ENCODE measurements at regions not wholly inside any gene's neighbourhood (a gene's known extent, or its start where the extent isn't known, plus 50 kb on each side); places are given as distances from the start of the nearest gene placed in this dataset.

GRCh38 chr3:104723000-104723399, 643.7 kb upstream of the ALCAM start:
- CTCF ChIA-PET = interaction anchor here (0.7 kb wide), 1 partner anchor 119 kb away, joined by 3 read pairs; no protein-coding TSS in a partner anchor
- H3K27ac ChIP-seq = no peak overlapping the region
- POLR2A ChIA-PET (ENCODE audit: low non-redundant PET) = no interaction called here
- no peak for TF ChIP-seq CTCF (conservative IDR thresholded peaks at IDR 0.05; ENCODE audit: low read depth)
- no peak for DNase-seq (ENCODE audit: low spot score)

- CTCF ChIA-PET = no interaction called here
- H3K27ac ChIP-seq = no peak overlapping the region
- POLR2A ChIA-PET (ENCODE audit: low non-redundant PET) = no interaction called here
- TF ChIP-seq CTCF (conservative IDR thresholded peaks at IDR 0.05; ENCODE audit: low read depth) = no peak
- DNase-seq (ENCODE audit: low spot score) = no peak
These were observed 635.6 kb upstream of the ALCAM start for GRCh38 chr3:104731074-104731473.

GRCh38 chr3:104734627-104735026, 632.1 kb upstream of the ALCAM start:
- ChIA-PET CTCF (interaction anchor here (0.6 kb wide), 2 partner anchors 30 to 1071 kb away, joined by 3 to 6 read pairs; no protein-coding TSS in a partner anchor), POLR2A (ENCODE audit: low non-redundant PET) (no interaction called here)
- TF ChIP-seq CTCF (conservative IDR thresholded peaks at IDR 0.05; ENCODE audit: low read depth) = no peak
- no peak overlapping the region for H3K27ac ChIP-seq
- no peak for DNase-seq (ENCODE audit: low spot score)

GRCh38 chr3:104735691-104736090, 631.0 kb upstream of the ALCAM start:
- POLR2A ChIA-PET (ENCODE audit: low non-redundant PET) = no interaction called here

GRCh38 chr3:104738271-104738670, 628.4 kb upstream of the ALCAM start:
- POLR2A ChIA-PET (ENCODE audit: low non-redundant PET) = no interaction called here
- TF ChIP-seq CTCF (conservative IDR thresholded peaks at IDR 0.05; ENCODE audit: low read depth) = no peak
- H3K27ac ChIP-seq = no peak overlapping the region
- CTCF ChIA-PET = no interaction called here
- DNase-seq (ENCODE audit: low spot score) = no peak

More at GRCh38 chr3:104735691-104736090, 631.0 kb upstream of the ALCAM start:
- DNase-seq (ENCODE audit: low spot score) = no peak
- TF ChIP-seq CTCF (conservative IDR thresholded peaks at IDR 0.05; ENCODE audit: low read depth) = no peak
- no peak overlapping the region for H3K27ac ChIP-seq
- CTCF ChIA-PET = interaction anchor here (0.6 kb wide), 2 partner anchors 445 to 1440 kb away, joined by 4 read pairs; no protein-coding TSS in a partner anchor

GRCh38 chr3:104740874-104741379, 625.8 kb upstream of the ALCAM start:
- no peak overlapping the region for H3K27ac ChIP-seq
- CTCF ChIA-PET = no interaction called here
- no peak for DNase-seq (ENCODE audit: low spot score)
- POLR2A ChIA-PET (ENCODE audit: low non-redundant PET) = no interaction called here
- no peak for TF ChIP-seq CTCF (conservative IDR thresholded peaks at IDR 0.05; ENCODE audit: low read depth)
